ENCODE measurements at regions not wholly inside any gene's neighbourhood (a gene's known extent, or its start where the extent isn't known, plus 50 kb on each side); places are given as distances from the start of the nearest gene placed in this dataset.

DNA sequence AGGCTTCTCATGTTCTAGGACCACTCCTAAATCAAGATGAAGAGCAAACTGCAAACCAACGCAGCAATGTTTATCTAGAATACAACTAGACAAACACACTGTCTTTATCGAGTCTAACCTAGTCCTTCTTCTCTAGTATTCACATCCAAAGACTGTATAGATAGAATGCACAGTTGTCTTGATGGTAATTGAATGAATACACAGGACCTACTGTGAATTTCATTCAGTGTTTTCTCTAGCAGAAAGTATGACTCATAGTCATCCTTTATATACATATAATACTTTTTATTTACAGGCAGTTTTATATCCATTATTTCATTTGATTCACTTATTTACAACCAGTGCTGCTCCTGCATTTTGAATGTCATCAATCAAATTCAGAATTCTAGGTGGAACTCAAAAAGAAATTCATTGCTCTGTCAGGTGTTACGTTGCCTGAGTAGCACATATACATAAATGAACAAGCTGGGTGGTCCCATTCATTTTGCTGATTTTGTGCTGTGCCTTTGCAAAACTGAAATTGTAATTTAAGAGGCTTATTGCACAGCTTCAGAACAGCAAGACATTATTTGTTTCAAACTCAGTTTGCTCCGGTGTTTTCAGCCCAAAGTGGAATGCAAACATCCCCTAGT lies 374.8 kb downstream of the EPHA4 start:
- Histone ChIP-seq H3K9me3 (no peaks in the 10 kb centered on the region), H3K4me1 (no peaks in the 10 kb centered on the region), H3K27ac (no peak overlapping the region), H3K27me3 (no peaks in the 10 kb centered on the region), H3K36me3 (no peaks in the 10 kb centered on the region), H3K4me3 (no peak overlapping the region)
- TF ChIP-seq, protein P1, sequence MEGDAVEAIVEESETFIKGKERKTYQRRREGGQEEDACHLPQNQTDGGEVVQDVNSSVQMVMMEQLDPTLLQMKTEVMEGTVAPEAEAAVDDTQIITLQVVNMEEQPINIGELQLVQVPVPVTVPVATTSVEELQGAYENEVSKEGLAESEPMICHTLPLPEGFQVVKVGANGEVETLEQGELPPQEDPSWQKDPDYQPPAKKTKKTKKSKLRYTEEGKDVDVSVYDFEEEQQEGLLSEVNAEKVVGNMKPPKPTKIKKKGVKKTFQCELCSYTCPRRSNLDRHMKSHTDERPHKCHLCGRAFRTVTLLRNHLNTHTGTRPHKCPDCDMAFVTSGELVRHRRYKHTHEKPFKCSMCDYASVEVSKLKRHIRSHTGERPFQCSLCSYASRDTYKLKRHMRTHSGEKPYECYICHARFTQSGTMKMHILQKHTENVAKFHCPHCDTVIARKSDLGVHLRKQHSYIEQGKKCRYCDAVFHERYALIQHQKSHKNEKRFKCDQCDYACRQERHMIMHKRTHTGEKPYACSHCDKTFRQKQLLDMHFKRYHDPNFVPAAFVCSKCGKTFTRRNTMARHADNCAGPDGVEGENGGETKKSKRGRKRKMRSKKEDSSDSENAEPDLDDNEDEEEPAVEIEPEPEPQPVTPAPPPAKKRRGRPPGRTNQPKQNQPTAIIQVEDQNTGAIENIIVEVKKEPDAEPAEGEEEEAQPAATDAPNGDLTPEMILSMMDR (IDR thresholded peaks at IDR 0.05), result no peak
- intact Hi-C loops (cut with DNase I), result no loop called here
- DNase-seq (no peak), ATAC-seq (no peak)

DNA sequence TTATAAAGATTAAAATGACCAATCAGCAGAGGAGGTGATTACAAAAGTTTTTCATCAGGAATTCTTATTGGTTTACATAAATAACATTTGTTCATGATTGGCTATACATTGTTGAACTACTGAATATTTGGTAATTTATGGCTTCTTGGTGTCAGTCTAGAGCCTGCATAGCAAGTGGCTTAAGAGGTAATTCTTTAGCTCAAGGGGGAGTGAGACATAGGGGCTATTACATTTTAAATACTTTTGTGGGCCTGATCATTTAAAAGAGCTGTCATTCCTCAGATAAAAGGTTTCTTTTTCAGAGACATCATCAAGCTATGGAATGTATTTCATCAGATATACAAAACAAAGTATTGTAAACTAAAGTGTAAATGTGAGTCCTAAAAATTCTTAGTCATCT lies 373.8 kb downstream of the EPHA4 start:
- Histone ChIP-seq H3K36me3 (no peaks in the 10 kb centered on the region), H3K4me1 (no peaks in the 10 kb centered on the region), H3K27me3 (no peaks in the 10 kb centered on the region), H3K9me3 (no peaks in the 10 kb centered on the region), H3K27ac (no peak overlapping the region), H3K4me3 (no peak overlapping the region)
- intact Hi-C loops (cut with DNase I), result no loop called here
- ATAC-seq (no peak), DNase-seq (no peak)
- TF ChIP-seq, protein P1 (IDR thresholded peaks at IDR 0.05), result no peak

DNA sequence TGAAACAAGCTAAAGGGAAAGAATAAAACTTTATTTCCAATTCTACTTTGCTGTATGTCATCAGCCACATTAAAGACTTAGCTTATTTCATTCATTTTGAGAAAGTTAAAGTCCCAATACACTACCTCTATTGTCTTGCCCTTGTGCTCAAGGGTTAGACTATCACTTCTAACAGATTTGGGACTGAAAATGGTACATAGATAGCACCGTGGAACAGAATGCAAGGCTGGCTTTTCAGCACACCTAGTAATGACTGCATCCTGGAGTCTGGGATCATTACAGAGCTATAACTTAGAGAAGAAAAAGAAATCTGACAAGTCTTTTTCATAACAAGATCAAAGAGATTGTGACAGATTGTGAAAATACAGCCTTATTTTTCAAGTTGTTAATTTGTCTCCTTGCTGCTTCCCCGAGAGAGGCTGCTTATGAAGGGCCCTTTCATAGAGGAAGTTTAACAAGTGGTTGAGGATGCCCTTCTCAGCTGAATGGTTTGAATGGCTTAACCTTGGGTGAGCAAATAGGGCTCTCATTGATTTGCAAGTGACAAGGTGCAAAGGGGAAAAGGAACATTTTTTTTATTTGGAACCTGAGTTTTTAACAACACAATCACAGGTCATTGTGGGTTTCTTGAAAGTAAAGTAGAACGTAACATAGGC lies 371.8 kb downstream of the EPHA4 start:
- Histone ChIP-seq H3K4me3 (no peak overlapping the region), H3K9me3 (no peaks in the 10 kb centered on the region), H3K27ac (no peak overlapping the region), H3K27me3 (no peaks in the 10 kb centered on the region), H3K36me3 (no peaks in the 10 kb centered on the region), H3K4me1 (no peaks in the 10 kb centered on the region)
- TF ChIP-seq, protein P1 (IDR thresholded peaks at IDR 0.05), result no peak
- ATAC-seq (no peak), DNase-seq (no peak)
- intact Hi-C loops (cut with DNase I), result no loop called here

DNA sequence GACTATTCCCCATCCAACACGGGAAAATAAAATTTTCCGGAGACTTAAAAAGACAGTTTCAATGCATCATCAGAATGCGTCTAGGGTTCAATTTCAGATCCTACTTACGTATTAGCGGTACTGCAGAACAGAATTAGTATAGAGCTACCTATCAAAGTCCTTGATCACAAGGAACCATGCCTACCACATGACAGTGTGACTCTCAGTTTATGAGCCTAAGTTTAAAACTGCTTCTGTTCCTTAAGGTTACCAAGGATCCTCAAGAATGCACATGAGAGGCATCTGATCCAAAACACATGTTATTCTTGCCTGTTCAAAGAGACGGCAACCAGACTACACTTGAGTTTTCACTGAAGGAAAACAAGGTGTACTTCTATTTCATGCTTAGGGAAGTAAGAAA lies 369.7 kb downstream of the EPHA4 start:
- ATAC-seq, result no peak
- Histone ChIP-seq H3K9me3 (no peaks in the 10 kb centered on the region), H3K4me1 (no peaks in the 10 kb centered on the region), H3K4me3 (no peak overlapping the region), H3K36me3 (no peaks in the 10 kb centered on the region), H3K27ac (no peak overlapping the region), H3K27me3 (no peaks in the 10 kb centered on the region)
- DNase-seq, result no peak
- intact Hi-C loops (cut with DNase I), result no loop called here
- TF ChIP-seq, protein P1 (IDR thresholded peaks at IDR 0.05), result no peak

DNA sequence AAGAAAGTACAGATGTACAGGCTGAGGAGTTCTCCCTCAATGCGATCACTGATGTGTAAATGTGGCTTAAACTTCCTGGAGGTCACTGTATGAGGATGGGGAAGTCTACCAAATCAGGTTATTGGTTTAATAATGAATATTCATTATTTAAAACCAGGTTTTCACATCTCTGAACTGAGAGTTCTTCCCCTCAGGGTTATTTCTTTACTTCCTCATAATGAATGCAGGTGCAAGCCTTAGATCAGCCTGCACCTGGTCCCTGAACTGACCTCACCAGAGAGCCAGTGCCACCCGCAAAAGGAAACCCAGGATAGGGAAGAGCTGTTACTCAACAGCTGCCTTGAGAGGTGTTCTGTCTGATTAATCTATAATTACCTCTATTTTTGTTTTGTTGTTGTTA lies 369.0 kb downstream of the EPHA4 start:
- Histone ChIP-seq H3K27me3 (no peaks in the 10 kb centered on the region), H3K36me3 (no peaks in the 10 kb centered on the region), H3K4me3 (no peak overlapping the region), H3K4me1 (no peaks in the 10 kb centered on the region), H3K27ac (no peak overlapping the region), H3K9me3 (no peaks in the 10 kb centered on the region)
- DNase-seq (no peak), ATAC-seq (no peak)
- TF ChIP-seq, protein P1 (IDR thresholded peaks at IDR 0.05), result no peak
- intact Hi-C loops (cut with DNase I), result no loop called here

All from upper lobe of right lung (tissue), 1 donor.